ENCODE measurements at regions not wholly inside any gene's neighbourhood (a gene's known extent, or its start where the extent isn't known, plus 50 kb on each side); places are given as distances from the start of the nearest gene placed in this dataset.

DNA sequence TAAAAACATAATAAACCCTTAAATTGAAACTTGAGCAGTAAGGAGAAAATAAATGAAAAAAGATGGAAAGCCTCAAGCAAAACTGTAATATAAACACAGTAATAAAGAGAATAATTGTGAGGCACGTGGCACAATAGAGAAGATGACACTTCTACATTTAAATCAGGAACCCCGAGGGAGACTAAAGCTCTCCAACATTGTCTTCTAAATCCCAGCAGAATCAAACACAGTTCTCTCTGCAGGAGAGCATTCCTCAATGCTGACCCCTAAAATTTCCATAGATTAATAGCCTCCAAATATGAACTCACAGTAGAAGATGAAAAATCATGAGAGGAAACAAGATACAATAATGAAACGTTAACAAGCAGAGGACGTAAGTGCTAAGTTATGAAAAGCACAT, 721.2 kb upstream of the COX7C start:
- no peak for TF ChIP-seq SP2 (CRISPR knock-in tag; IDR thresholded peaks at IDR 0.05)
- TF ChIP-seq, protein P1, sequence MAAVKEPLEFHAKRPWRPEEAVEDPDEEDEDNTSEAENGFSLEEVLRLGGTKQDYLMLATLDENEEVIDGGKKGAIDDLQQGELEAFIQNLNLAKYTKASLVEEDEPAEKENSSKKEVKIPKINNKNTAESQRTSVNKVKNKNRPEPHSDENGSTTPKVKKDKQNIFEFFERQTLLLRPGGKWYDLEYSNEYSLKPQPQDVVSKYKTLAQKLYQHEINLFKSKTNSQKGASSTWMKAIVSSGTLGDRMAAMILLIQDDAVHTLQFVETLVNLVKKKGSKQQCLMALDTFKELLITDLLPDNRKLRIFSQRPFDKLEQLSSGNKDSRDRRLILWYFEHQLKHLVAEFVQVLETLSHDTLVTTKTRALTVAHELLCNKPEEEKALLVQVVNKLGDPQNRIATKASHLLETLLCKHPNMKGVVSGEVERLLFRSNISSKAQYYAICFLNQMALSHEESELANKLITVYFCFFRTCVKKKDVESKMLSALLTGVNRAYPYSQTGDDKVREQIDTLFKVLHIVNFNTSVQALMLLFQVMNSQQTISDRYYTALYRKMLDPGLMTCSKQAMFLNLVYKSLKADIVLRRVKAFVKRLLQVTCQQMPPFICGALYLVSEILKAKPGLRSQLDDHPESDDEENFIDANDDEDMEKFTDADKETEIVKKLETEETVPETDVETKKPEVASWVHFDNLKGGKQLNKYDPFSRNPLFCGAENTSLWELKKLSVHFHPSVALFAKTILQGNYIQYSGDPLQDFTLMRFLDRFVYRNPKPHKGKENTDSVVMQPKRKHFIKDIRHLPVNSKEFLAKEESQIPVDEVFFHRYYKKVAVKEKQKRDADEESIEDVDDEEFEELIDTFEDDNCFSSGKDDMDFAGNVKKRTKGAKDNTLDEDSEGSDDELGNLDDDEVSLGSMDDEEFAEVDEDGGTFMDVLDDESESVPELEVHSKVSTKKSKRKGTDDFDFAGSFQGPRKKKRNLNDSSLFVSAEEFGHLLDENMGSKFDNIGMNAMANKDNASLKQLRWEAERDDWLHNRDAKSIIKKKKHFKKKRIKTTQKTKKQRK (IDR thresholded peaks at IDR 0.05; ENCODE audit: low read length) = no peak
- TF ChIP-seq SIN3A (IDR thresholded peaks at IDR 0.05; ENCODE audit: borderline replicate concordance, low read depth, low read length) = no peak
- no peak for TF ChIP-seq TBP (CRISPR knock-in tag; IDR thresholded peaks at IDR 0.05)
- TF ChIP-seq, protein P2, sequence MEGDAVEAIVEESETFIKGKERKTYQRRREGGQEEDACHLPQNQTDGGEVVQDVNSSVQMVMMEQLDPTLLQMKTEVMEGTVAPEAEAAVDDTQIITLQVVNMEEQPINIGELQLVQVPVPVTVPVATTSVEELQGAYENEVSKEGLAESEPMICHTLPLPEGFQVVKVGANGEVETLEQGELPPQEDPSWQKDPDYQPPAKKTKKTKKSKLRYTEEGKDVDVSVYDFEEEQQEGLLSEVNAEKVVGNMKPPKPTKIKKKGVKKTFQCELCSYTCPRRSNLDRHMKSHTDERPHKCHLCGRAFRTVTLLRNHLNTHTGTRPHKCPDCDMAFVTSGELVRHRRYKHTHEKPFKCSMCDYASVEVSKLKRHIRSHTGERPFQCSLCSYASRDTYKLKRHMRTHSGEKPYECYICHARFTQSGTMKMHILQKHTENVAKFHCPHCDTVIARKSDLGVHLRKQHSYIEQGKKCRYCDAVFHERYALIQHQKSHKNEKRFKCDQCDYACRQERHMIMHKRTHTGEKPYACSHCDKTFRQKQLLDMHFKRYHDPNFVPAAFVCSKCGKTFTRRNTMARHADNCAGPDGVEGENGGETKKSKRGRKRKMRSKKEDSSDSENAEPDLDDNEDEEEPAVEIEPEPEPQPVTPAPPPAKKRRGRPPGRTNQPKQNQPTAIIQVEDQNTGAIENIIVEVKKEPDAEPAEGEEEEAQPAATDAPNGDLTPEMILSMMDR (CRISPR knock-in tag; IDR thresholded peaks at IDR 0.05) = no peak

All from HepG2 (cell line).